ENCODE measurements at regions not wholly inside any gene's neighbourhood (a gene's known extent, or its start where the extent isn't known, plus 50 kb on each side); places are given as distances from the start of the nearest gene placed in this dataset.

GRCh38 chr2:64722291-64723044 lies 68.8 kb upstream of the SERTAD2 start:
- no peaks in the 10 kb centered on the region for H3K36me3 ChIP-seq
- DNase-seq (ENCODE audit: low spot score): no peak
- H3K4me1 ChIP-seq (replicated peaks): no peaks in the 10 kb centered on the region
- no peaks in the 10 kb centered on the region for H3K27me3 ChIP-seq (replicated peaks; ENCODE audit: insufficient read depth)
- no peaks in the 10 kb centered on the region for H3K9me3 ChIP-seq
- H3K4me3 ChIP-seq: no peak overlapping the region
- TF ChIP-seq POLR2AphosphoS5 (IDR thresholded peaks at IDR 0.05) (no peak), POLR2A (IDR thresholded peaks at IDR 0.05) (no peak), CTCF (IDR thresholded peaks at IDR 0.05) (no peak)
- intact Hi-C loops (cut with DNase I): no loop called here
- no peak overlapping the region for H3K27ac ChIP-seq
- 66% methylated on average over 2 of the region's 2 CpGs for WGBS

- no peak overlapping the region for H3K4me3 ChIP-seq
- H3K9me3 ChIP-seq: no peaks in the 10 kb centered on the region
- peak overlapping the region; percentile 2 to 12 for H3K27ac ChIP-seq
- intact Hi-C loops (cut with DNase I): no loop called here
- DNase-seq (ENCODE audit: low spot score): no peak
- H3K36me3 ChIP-seq: no peaks in the 10 kb centered on the region
- H3K27me3 ChIP-seq (replicated peaks; ENCODE audit: insufficient read depth): no peaks in the 10 kb centered on the region
- WGBS: 71% methylated on average over 3 of the region's 3 CpGs
- TF ChIP-seq POLR2AphosphoS5 (IDR thresholded peaks at IDR 0.05) (no peak), POLR2A (IDR thresholded peaks at IDR 0.05) (no peak), CTCF (IDR thresholded peaks at IDR 0.05) (no peak)
- H3K4me1 ChIP-seq (replicated peaks): no peaks in the 10 kb centered on the region
These were observed 73.5 kb upstream of the SERTAD2 start for GRCh38 chr2:64727013-64727767.

GRCh38 chr2:64727843-64728463 lies 74.2 kb upstream of the SERTAD2 start:
- Histone ChIP-seq H3K4me3 (no peak overlapping the region), H3K27me3 (replicated peaks; ENCODE audit: insufficient read depth) (no peaks in the 10 kb centered on the region), H3K27ac (no peak overlapping the region), H3K36me3 (no peaks in the 10 kb centered on the region), H3K9me3 (no peaks in the 10 kb centered on the region), H3K4me1 (replicated peaks) (no peaks in the 10 kb centered on the region)
- 68% methylated on average over 10 of the region's 11 CpGs for WGBS
- TF ChIP-seq POLR2AphosphoS5 (IDR thresholded peaks at IDR 0.05) (no peak), POLR2A (IDR thresholded peaks at IDR 0.05) (no peak), CTCF (IDR thresholded peaks at IDR 0.05) (no peak)
- no peak for DNase-seq (ENCODE audit: low spot score)
- intact Hi-C loops (cut with DNase I): no loop called here

GRCh38 chr2:64730551-64731262 lies 77.0 kb upstream of the SERTAD2 start:
- no peaks in the 10 kb centered on the region for H3K36me3 ChIP-seq
- intact Hi-C loops (cut with DNase I): loop anchor here (2.0 kb wide), 1 partner anchor 18 kb away; no protein-coding TSS in a partner anchor
- no peaks in the 10 kb centered on the region for H3K4me1 ChIP-seq (replicated peaks)
- no peak for TF ChIP-seq CTCF (IDR thresholded peaks at IDR 0.05)
- TF ChIP-seq POLR2AphosphoS5 (IDR thresholded peaks at IDR 0.05): peak; percentile 77
- no peak for TF ChIP-seq POLR2A (IDR thresholded peaks at IDR 0.05)
- no peaks in the 10 kb centered on the region for H3K27me3 ChIP-seq (replicated peaks; ENCODE audit: insufficient read depth)
- H3K9me3 ChIP-seq: no peaks in the 10 kb centered on the region
- peak overlapping the region; percentile 45 to 60 for H3K27ac ChIP-seq
- H3K4me3 ChIP-seq: peak overlapping the region; percentile 11 to 30
- peak; percentile 71 for DNase-seq (ENCODE audit: low spot score)
- WGBS: 6% methylated on average over 9 of the region's 9 CpGs
